ENCODE measurements at regions not wholly inside any gene's neighbourhood (a gene's known extent, or its start where the extent isn't known, plus 50 kb on each side); places are given as distances from the start of the nearest gene placed in this dataset.

DNA sequence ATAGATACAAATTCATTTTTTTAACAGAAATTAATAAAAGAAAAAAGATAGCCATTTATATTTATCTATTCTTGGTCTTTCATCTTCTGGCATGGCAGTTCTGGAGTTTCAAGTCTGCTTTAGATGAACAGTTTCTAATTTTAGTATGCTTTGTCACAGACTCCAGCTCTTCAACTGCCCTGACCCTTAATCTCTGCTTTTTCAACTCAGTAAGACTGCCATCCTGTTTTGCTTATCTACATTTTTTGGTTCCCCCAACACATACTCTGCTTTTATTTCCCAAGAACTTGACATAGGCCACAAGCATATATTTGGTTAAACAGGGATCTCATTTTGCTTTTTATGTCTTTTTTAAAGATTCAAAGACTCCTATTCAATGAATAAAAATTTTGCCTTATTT lies 309.3 kb upstream of the KCND2 start (continued):
- TF ChIP-seq, protein P1, sequence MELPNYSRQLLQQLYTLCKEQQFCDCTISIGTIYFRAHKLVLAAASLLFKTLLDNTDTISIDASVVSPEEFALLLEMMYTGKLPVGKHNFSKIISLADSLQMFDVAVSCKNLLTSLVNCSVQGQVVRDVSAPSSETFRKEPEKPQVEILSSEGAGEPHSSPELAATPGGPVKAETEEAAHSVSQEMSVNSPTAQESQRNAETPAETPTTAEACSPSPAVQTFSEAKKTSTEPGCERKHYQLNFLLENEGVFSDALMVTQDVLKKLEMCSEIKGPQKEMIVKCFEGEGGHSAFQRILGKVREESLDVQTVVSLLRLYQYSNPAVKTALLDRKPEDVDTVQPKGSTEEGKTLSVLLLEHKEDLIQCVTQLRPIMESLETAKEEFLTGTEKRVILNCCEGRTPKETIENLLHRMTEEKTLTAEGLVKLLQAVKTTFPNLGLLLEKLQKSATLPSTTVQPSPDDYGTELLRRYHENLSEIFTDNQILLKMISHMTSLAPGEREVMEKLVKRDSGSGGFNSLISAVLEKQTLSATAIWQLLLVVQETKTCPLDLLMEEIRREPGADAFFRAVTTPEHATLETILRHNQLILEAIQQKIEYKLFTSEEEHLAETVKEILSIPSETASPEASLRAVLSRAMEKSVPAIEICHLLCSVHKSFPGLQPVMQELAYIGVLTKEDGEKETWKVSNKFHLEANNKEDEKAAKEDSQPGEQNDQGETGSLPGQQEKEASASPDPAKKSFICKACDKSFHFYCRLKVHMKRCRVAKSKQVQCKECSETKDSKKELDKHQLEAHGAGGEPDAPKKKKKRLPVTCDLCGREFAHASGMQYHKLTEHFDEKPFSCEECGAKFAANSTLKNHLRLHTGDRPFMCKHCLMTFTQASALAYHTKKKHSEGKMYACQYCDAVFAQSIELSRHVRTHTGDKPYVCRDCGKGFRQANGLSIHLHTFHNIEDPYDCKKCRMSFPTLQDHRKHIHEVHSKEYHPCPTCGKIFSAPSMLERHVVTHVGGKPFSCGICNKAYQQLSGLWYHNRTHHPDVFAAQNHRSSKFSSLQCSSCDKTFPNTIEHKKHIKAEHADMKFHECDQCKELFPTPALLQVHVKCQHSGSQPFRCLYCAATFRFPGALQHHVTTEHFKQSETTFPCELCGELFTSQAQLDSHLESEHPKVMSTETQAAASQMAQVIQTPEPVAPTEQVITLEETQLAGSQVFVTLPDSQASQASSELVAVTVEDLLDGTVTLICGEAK (IDR thresholded peaks at IDR 0.05; ENCODE audit: borderline replicate concordance), result no peak
- TF ChIP-seq ZNF207 (IDR thresholded peaks at IDR 0.05; ENCODE audit: borderline replicate concordance) (no peak), FOXM1 (IDR thresholded peaks at IDR 0.05; ENCODE audit: low read depth, low read length) (no peak), KLF5 (IDR thresholded peaks at IDR 0.05; ENCODE audit: partially characterized antibody) (no peak), RB1 (IDR thresholded peaks at IDR 0.05; ENCODE audit: borderline replicate concordance) (no peak)
- TF ChIP-seq, protein P2, sequence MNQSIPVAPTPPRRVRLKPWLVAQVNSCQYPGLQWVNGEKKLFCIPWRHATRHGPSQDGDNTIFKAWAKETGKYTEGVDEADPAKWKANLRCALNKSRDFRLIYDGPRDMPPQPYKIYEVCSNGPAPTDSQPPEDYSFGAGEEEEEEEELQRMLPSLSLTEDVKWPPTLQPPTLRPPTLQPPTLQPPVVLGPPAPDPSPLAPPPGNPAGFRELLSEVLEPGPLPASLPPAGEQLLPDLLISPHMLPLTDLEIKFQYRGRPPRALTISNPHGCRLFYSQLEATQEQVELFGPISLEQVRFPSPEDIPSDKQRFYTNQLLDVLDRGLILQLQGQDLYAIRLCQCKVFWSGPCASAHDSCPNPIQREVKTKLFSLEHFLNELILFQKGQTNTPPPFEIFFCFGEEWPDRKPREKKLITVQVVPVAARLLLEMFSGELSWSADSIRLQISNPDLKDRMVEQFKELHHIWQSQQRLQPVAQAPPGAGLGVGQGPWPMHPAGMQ (IDR thresholded peaks at IDR 0.05; ENCODE audit: borderline replicate concordance), result no peak
- TF ChIP-seq, protein P3, sequence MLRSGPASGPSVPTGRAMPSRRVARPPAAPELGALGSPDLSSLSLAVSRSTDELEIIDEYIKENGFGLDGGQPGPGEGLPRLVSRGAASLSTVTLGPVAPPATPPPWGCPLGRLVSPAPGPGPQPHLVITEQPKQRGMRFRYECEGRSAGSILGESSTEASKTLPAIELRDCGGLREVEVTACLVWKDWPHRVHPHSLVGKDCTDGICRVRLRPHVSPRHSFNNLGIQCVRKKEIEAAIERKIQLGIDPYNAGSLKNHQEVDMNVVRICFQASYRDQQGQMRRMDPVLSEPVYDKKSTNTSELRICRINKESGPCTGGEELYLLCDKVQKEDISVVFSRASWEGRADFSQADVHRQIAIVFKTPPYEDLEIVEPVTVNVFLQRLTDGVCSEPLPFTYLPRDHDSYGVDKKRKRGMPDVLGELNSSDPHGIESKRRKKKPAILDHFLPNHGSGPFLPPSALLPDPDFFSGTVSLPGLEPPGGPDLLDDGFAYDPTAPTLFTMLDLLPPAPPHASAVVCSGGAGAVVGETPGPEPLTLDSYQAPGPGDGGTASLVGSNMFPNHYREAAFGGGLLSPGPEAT (IDR thresholded peaks at IDR 0.05; ENCODE audit: low read depth), result no peak
- TF ChIP-seq, protein P4, sequence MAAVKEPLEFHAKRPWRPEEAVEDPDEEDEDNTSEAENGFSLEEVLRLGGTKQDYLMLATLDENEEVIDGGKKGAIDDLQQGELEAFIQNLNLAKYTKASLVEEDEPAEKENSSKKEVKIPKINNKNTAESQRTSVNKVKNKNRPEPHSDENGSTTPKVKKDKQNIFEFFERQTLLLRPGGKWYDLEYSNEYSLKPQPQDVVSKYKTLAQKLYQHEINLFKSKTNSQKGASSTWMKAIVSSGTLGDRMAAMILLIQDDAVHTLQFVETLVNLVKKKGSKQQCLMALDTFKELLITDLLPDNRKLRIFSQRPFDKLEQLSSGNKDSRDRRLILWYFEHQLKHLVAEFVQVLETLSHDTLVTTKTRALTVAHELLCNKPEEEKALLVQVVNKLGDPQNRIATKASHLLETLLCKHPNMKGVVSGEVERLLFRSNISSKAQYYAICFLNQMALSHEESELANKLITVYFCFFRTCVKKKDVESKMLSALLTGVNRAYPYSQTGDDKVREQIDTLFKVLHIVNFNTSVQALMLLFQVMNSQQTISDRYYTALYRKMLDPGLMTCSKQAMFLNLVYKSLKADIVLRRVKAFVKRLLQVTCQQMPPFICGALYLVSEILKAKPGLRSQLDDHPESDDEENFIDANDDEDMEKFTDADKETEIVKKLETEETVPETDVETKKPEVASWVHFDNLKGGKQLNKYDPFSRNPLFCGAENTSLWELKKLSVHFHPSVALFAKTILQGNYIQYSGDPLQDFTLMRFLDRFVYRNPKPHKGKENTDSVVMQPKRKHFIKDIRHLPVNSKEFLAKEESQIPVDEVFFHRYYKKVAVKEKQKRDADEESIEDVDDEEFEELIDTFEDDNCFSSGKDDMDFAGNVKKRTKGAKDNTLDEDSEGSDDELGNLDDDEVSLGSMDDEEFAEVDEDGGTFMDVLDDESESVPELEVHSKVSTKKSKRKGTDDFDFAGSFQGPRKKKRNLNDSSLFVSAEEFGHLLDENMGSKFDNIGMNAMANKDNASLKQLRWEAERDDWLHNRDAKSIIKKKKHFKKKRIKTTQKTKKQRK (IDR thresholded peaks at IDR 0.05; ENCODE audit: low read depth, low read length), result no peak
